ENCODE measurements at regions not wholly inside any gene's neighbourhood (a gene's known extent, or its start where the extent isn't known, plus 50 kb on each side); places are given as distances from the start of the nearest gene placed in this dataset.
A peak's percentile ranks its signal among the peaks of the same experiment; 100 is the strongest.
"Not testable (repeated sequence)": the region's sequence is repeated elsewhere in the genome, so short reads cannot be mapped to it uniquely, and the experiment has no call there.

GRCh38 chr6:102812242-102812641, 1418.7 kb downstream of the GRIK2 start:
- Histone ChIP-seq H3K4me3 (ENCODE audit: low read length in 3 of 3) (no peak overlapping the region), H3K27me3 (ENCODE audit: control insufficient read depth, insufficient read depth, low read length) (no peaks in the 10 kb centered on the region), H3K36me3 (ENCODE audit: control insufficient read depth in 2 of 3, insufficient read depth in 3 of 3, low read length in 3 of 3) (no peaks in the 10 kb centered on the region), H3K27ac (ENCODE audit: low read depth in 2 of 2, low read length in 2 of 2) (no peak overlapping the region), H3K9ac (ENCODE audit: low read length in 3 of 3) (no peak overlapping the region), H3K9me3 (ENCODE audit: control insufficient read depth in 2 of 3, insufficient read depth in 1 of 3, low read length in 3 of 3) (no peaks in the 10 kb centered on the region), H3K4me1 (ENCODE audit: control insufficient read depth in 2 of 3, insufficient read depth in 2 of 3, low read depth in 1 of 3, low read length in 3 of 3) (no peaks in the 10 kb centered on the region)
- intact Hi-C loops (cut with DNase I): no loop called here
- no peak for TF ChIP-seq CTCF (IDR thresholded peaks at IDR 0.05; ENCODE audit: borderline replicate concordance, extremely low read depth, insufficient read depth)
- no peak for DNase-seq
- no peak for FAIRE-seq

- DNase-seq: peak in 1 of 5 donors; percentile 61
- H3K9me3 ChIP-seq (ENCODE audit: control insufficient read depth in 2 of 3, insufficient read depth in 1 of 3, low read length in 3 of 3); intact Hi-C loops (cut with DNase I); H3K4me1 ChIP-seq (ENCODE audit: control insufficient read depth in 2 of 3, insufficient read depth in 2 of 3, low read depth in 1 of 3, low read length in 3 of 3); H3K27ac ChIP-seq (ENCODE audit: low read depth in 2 of 2, low read length in 2 of 2); H3K36me3 ChIP-seq (ENCODE audit: control insufficient read depth in 2 of 3, insufficient read depth in 3 of 3, low read length in 3 of 3); H3K27me3 ChIP-seq (ENCODE audit: control insufficient read depth, insufficient read depth, low read length); H3K9ac ChIP-seq (ENCODE audit: low read length in 3 of 3); FAIRE-seq; H3K4me3 ChIP-seq (ENCODE audit: low read length in 3 of 3): not testable (repeated sequence)
Observed at GRCh38 chr6:102808944-102809505, 1415.5 kb downstream of the GRIK2 start.

GRCh38 chr6:102799051-102799450, 1405.5 kb downstream of the GRIK2 start:
- DNase-seq: no peak
- TF ChIP-seq CTCF (IDR thresholded peaks at IDR 0.05; ENCODE audit: borderline replicate concordance, extremely low read depth, insufficient read depth): no peak
- no peaks in the 10 kb centered on the region for H3K9me3 ChIP-seq (ENCODE audit: control insufficient read depth in 2 of 3, insufficient read depth in 1 of 3, low read length in 3 of 3)
- intact Hi-C loops (cut with DNase I): no loop called here
- H3K4me1 ChIP-seq (ENCODE audit: control insufficient read depth in 2 of 3, insufficient read depth in 2 of 3, low read depth in 1 of 3, low read length in 3 of 3): no peaks in the 10 kb centered on the region
- no peak overlapping the region for H3K27ac ChIP-seq (ENCODE audit: low read depth in 2 of 2, low read length in 2 of 2)
- no peaks in the 10 kb centered on the region for H3K27me3 ChIP-seq (ENCODE audit: control insufficient read depth, insufficient read depth, low read length)
- H3K4me3 ChIP-seq (ENCODE audit: low read length in 3 of 3): no peak overlapping the region
- no peaks in the 10 kb centered on the region for H3K36me3 ChIP-seq (ENCODE audit: control insufficient read depth in 2 of 3, insufficient read depth in 3 of 3, low read length in 3 of 3)
- FAIRE-seq: no peak
- no peak overlapping the region for H3K9ac ChIP-seq (ENCODE audit: low read length in 3 of 3)

- no peak for FAIRE-seq
- H3K36me3 ChIP-seq (ENCODE audit: control insufficient read depth in 2 of 3, insufficient read depth in 3 of 3, low read length in 3 of 3): no peaks in the 10 kb centered on the region
- H3K27me3 ChIP-seq (ENCODE audit: control insufficient read depth, insufficient read depth, low read length): no peaks in the 10 kb centered on the region
- TF ChIP-seq CTCF (IDR thresholded peaks at IDR 0.05; ENCODE audit: borderline replicate concordance, extremely low read depth, insufficient read depth): no peak
- H3K4me3 ChIP-seq (ENCODE audit: low read length in 3 of 3): no peak overlapping the region
- H3K27ac ChIP-seq (ENCODE audit: low read depth in 2 of 2, low read length in 2 of 2): no peak overlapping the region
- H3K9me3 ChIP-seq (ENCODE audit: control insufficient read depth in 2 of 3, insufficient read depth in 1 of 3, low read length in 3 of 3): no peaks in the 10 kb centered on the region
- H3K4me1 ChIP-seq (ENCODE audit: control insufficient read depth in 2 of 3, insufficient read depth in 2 of 3, low read depth in 1 of 3, low read length in 3 of 3): no peaks in the 10 kb centered on the region
- intact Hi-C loops (cut with DNase I): no loop called here
- DNase-seq: peak in 4 of 5 donors; percentile 13 to 29 (median 16)
- H3K9ac ChIP-seq (ENCODE audit: low read length in 3 of 3): no peak overlapping the region
Observed at GRCh38 chr6:102798636-102799035, 1405.1 kb downstream of the GRIK2 start.
